ENCODE measurements at regions not wholly inside any gene's neighbourhood (a gene's known extent, or its start where the extent isn't known, plus 50 kb on each side); places are given as distances from the start of the nearest gene placed in this dataset.

- no peak for DNase-seq
These were observed 1114.9 kb downstream of the C4orf33 start for GRCh38 chr4:130210864-130211263.

GRCh38 chr4:130214268-130214667 is 1118.3 kb downstream of the C4orf33 start:
- peak; percentile 61 for DNase-seq

- DNase-seq: peak; percentile 95
These were observed 1137.6 kb downstream of the C4orf33 start for GRCh38 chr4:130233377-130234047.

- DNase-seq: peak; percentile 26
These were observed 1142.2 kb downstream of the C4orf33 start for GRCh38 chr4:130238121-130238520.

GRCh38 chr4:130249002-130249401 is 1153.0 kb downstream of the C4orf33 start:
- no peak for DNase-seq

GRCh38 chr4:130257271-130257670 is 1161.3 kb downstream of the C4orf33 start:
- DNase-seq: no peak

GRCh38 chr4:130266814-130267213 is 1170.9 kb downstream of the C4orf33 start:
- DNase-seq: no peak

GRCh38 chr4:130288576-130288975 is 1192.6 kb downstream of the C4orf33 start:
- no peak for DNase-seq

- no peak for DNase-seq
These were observed 1197.7 kb downstream of the C4orf33 start for GRCh38 chr4:130293692-130294091.

GRCh38 chr4:130296448-130296847 is 1200.5 kb downstream of the C4orf33 start:
- no peak for DNase-seq

GRCh38 chr4:130306566-130306965 is 1210.6 kb downstream of the C4orf33 start:
- DNase-seq: peak; percentile 24

- no peak for DNase-seq
These were observed 1213.3 kb downstream of the C4orf33 start for GRCh38 chr4:130309221-130309620.

- DNase-seq: no peak
These were observed 1226.5 kb downstream of the C4orf33 start for GRCh38 chr4:130322439-130322838.

- DNase-seq: peak; percentile 23
These were observed 1233.1 kb downstream of the C4orf33 start for GRCh38 chr4:130329036-130329435.

- DNase-seq: no peak
These were observed 1237.3 kb downstream of the C4orf33 start for GRCh38 chr4:130333241-130333759.

GRCh38 chr4:130335417-130336194 is 1239.7 kb downstream of the C4orf33 start:
- DNase-seq: no peak

- peak; percentile 27 for DNase-seq
These were observed 1240.7 kb downstream of the C4orf33 start for GRCh38 chr4:130336585-130337217.

GRCh38 chr4:130338851-130339250 is 1242.9 kb downstream of the C4orf33 start:
- no peak for DNase-seq

- no peak for DNase-seq
These were observed 1253.8 kb downstream of the C4orf33 start for GRCh38 chr4:130349745-130350144.

- no peak for DNase-seq
These were observed 1260.9 kb downstream of the C4orf33 start for GRCh38 chr4:130356873-130357272.

GRCh38 chr4:130359542-130359941 is 1263.6 kb downstream of the C4orf33 start:
- peak; percentile 69 for DNase-seq

- DNase-seq: no peak
These were observed 1265.7 kb downstream of the C4orf33 start for GRCh38 chr4:130361616-130362015.

- no peak for DNase-seq
These were observed 1272.7 kb downstream of the C4orf33 start for GRCh38 chr4:130368668-130369067.

- no peak for DNase-seq
These were observed 1297.3 kb downstream of the C4orf33 start for GRCh38 chr4:130393231-130393630.

All from OCI-M1 (cell line).